Endodermal cell (in vitro differentiated cells): ENCODE measurements at regions not wholly inside any gene's neighbourhood (a gene's known extent, or its start where the extent isn't known, plus 50 kb on each side); places are given as distances from the start of the nearest gene placed in this dataset.

Source experiments
- DNase-seq: peaks from one replicate; pipeline ENCODE4 v3.0.0-alpha.2; 2017
- H3K27ac ChIP-seq: 2 replicates; pipeline ENCODE4 v1.5.1; 2013; ENCODE audit warnings: mild to moderate bottlenecking, low read depth, low read length, moderate library complexity
- H3K27me3 ChIP-seq: 2 replicates; pipeline ENCODE4 v1.6.1; 2013; ENCODE audit warnings: mild to moderate bottlenecking, low read length, moderate library complexity; ENCODE audit not compliant: insufficient read depth, control insufficient read depth, poor library complexity, severe bottlenecking
- H3K36me3 ChIP-seq: 2 replicates; pipeline ENCODE4 v1.7.0; 2013; ENCODE audit warnings: mild to moderate bottlenecking, low read length, moderate library complexity; ENCODE audit not compliant: control insufficient read depth, insufficient read depth
- H3K4me1 ChIP-seq: one replicate; pipeline ENCODE4 v1.7.0; 2013; ENCODE audit warnings: low read length; ENCODE audit not compliant: control insufficient read depth, insufficient read depth
- H3K4me3 ChIP-seq: 2 replicates; pipeline ENCODE4 v1.5.1; 2013; ENCODE audit warnings: mild to moderate bottlenecking, low read length, moderate library complexity
- H3K9ac ChIP-seq: 2 replicates; pipeline ENCODE4 v1.6.1; 2013; ENCODE audit warnings: mild to moderate bottlenecking, low read length, moderate library complexity; ENCODE audit not compliant: poor library complexity, severe bottlenecking; ENCODE audit errors: extremely low read depth
- H3K9me3 ChIP-seq: 2 replicates; pipeline ENCODE4 v1.6.1; 2013; ENCODE audit warnings: mild to moderate bottlenecking, low read length, moderate library complexity; ENCODE audit not compliant: control insufficient read depth
- H3K27ac Mint-ChIP-seq: 2 replicates; pipeline ENCODE4 v1.8.0; 2020; ENCODE audit warnings: mixed read lengths
- H3K27me3 Mint-ChIP-seq: 2 replicates; pipeline ENCODE4 v1.8.0; 2021; ENCODE audit warnings: mild to moderate bottlenecking, mixed read lengths; ENCODE audit not compliant: insufficient read depth
- H3K36me3 Mint-ChIP-seq: 2 replicates; pipeline ENCODE4 v1.8.0; 2020; ENCODE audit warnings: low read depth, mixed read lengths
- H3K4me1 Mint-ChIP-seq: 2 replicates; pipeline ENCODE4 v1.8.0; 2020; ENCODE audit warnings: mixed read lengths
- H3K4me3 Mint-ChIP-seq: 2 replicates; pipeline ENCODE4 v1.8.0; 2020; ENCODE audit warnings: mild to moderate bottlenecking, moderate library complexity, mixed read lengths
- H3K9me3 Mint-ChIP-seq: 2 replicates; pipeline ENCODE4 v1.8.0; 2020; ENCODE audit warnings: mild to moderate bottlenecking, mixed read lengths
- CTCF ChIP-seq: fragments of 200-600 bp; sonication (generic); conservative IDR thresholded peaks from 2 replicates; pipeline ENCODE4 v1.5.0; 2021; ENCODE audit warnings: antibody characterized with exemption, mild to moderate bottlenecking
- WGBS, 2 experiments: methylation state at CpG; one replicate each; pipeline versions ENCODE4 v1.1.5 to v1.1.7; 2013; ENCODE audit warnings: missing lambda C conversion rate in 2 of 2, mixed read lengths in 1 of 2; ENCODE audit not compliant: insufficient coverage in 1 of 2, insufficient read length in 1 of 2; 5-methylcytosine and 5-hydroxymethylcytosine counted together

DNA sequence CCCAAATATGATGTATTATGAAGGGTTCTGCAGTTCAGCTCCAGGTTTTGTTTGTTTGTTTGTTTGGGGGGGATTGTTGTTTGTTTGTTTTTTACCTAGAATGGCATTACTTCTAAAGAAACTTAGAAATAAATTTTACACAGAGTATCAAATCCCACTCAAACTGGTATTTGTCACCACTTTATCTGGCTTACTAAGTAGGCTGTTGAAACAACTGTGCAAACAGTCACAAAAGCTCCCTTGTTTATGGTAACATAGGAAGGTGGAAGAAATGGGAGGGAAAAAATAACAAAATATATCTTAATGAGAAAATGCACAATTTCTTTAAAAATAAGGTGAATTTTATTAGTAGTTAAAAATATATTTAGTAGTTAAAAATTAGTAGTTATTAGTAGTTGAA is 108.3 kb upstream of the ANO5 start:
- Mint-ChIP-seq H3K4me1 (no peaks in the 10 kb centered on the region), H3K4me3 (no peak overlapping the region), H3K36me3 (no peaks in the 10 kb centered on the region), H3K9me3 (peaks cover 2% of the 10 kb centered on the region), H3K27ac (no peak overlapping the region), H3K27me3 (no peaks in the 10 kb centered on the region)
- H3K27ac ChIP-seq = no peak overlapping the region
- peaks cover 2% of the 10 kb centered on the region for H3K4me1 ChIP-seq
- DNase-seq = no peak
- no peaks in the 10 kb centered on the region for H3K36me3 ChIP-seq
- no peak for TF ChIP-seq CTCF
- H3K9me3 ChIP-seq = no peaks in the 10 kb centered on the region
- H3K9ac ChIP-seq = no peak overlapping the region
- H3K27me3 ChIP-seq = no peaks in the 10 kb centered on the region
- no peak overlapping the region for H3K4me3 ChIP-seq

- Mint-ChIP-seq H3K4me3 (no peak overlapping the region), H3K27ac (no peak overlapping the region), H3K27me3 (no peaks in the 10 kb centered on the region), H3K36me3 (no peaks in the 10 kb centered on the region), H3K9me3 (no peaks in the 10 kb centered on the region), H3K4me1 (no peaks in the 10 kb centered on the region)
- TF ChIP-seq CTCF = no peak
- 100% methylated on average over 1 of the region's 2 CpGs; no CpG with 5 or more reads in 1 of the 2 experiments for WGBS, 2 experiments
- no peaks in the 10 kb centered on the region for H3K36me3 ChIP-seq
- DNase-seq = no peak
- no peaks in the 10 kb centered on the region for H3K27me3 ChIP-seq
- no peaks in the 10 kb centered on the region for H3K9me3 ChIP-seq
- no peak overlapping the region for H3K4me3 ChIP-seq
- no peak overlapping the region for H3K27ac ChIP-seq
- H3K9ac ChIP-seq = no peak overlapping the region
- H3K4me1 ChIP-seq = no peaks in the 10 kb centered on the region
Measured at GRCh38 chr11:22089609-22090008, 103.3 kb upstream of the ANO5 start.

- no peaks in the 10 kb centered on the region for H3K27me3 ChIP-seq
- Mint-ChIP-seq H3K4me1 (no peaks in the 10 kb centered on the region), H3K27ac (no peak overlapping the region), H3K9me3 (peaks cover 16% of the 10 kb centered on the region), H3K27me3 (no peaks in the 10 kb centered on the region), H3K4me3 (no peak overlapping the region), H3K36me3 (no peaks in the 10 kb centered on the region)
- DNase-seq = no peak
- no peaks in the 10 kb centered on the region for H3K4me1 ChIP-seq
- no peak for TF ChIP-seq CTCF
- no peak overlapping the region for H3K9ac ChIP-seq
- H3K4me3 ChIP-seq = no peak overlapping the region
- peaks cover 8% of the 10 kb centered on the region for H3K9me3 ChIP-seq
- WGBS, 2 experiments = 80 to 89% methylated on average over 1 of the region's 2 CpGs
- H3K27ac ChIP-seq = no peak overlapping the region
- H3K36me3 ChIP-seq = no peaks in the 10 kb centered on the region
Measured at GRCh38 chr11:22106566-22106965, 86.3 kb upstream of the ANO5 start.
